ENCODE measurements at regions not wholly inside any gene's neighbourhood (a gene's known extent, or its start where the extent isn't known, plus 50 kb on each side); places are given as distances from the start of the nearest gene placed in this dataset.
"Not testable (repeated sequence)": the region's sequence is repeated elsewhere in the genome, so short reads cannot be mapped to it uniquely, and the experiment has no call there.

DNA sequence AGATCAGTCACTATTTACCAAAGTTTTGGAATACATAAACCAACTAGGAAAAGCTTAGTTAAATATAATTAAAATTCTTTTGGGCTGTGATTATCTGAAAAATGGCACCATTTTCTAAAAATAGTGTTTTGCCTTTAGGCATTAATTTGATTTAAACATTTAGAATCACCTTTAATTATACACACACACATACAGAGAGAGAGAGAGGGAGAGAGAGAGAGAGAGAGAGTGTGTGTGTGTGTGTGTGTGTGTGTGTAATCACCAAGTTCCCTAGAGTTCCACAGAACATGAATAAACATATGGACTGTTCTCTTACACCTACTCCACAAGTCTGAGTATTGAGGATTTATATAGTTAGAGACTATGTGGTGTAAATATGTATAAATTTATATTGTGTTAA, 141.2 kb upstream of the ATXN1 start:
- no peak for DNase-seq

DNA sequence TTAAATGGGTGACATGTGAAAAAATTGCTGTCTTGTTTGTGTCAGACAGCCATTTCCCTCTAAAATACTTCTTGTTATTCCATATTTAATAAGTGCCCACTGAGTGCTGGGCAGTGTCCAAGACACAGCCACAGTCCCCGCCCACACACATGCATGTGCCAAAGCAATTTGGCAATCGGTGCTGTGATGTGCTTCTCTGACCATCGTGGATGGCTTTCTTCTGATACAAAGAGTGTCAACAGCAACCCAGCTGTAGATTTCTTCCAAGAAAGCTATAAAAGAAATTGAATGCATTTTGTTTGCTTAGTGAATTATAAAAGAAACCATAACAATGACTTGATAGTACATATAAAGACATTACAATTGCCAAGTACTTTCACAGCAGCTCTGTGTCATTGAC, 140.5 kb upstream of the ATXN1 start:
- DNase-seq, result no peak

DNA sequence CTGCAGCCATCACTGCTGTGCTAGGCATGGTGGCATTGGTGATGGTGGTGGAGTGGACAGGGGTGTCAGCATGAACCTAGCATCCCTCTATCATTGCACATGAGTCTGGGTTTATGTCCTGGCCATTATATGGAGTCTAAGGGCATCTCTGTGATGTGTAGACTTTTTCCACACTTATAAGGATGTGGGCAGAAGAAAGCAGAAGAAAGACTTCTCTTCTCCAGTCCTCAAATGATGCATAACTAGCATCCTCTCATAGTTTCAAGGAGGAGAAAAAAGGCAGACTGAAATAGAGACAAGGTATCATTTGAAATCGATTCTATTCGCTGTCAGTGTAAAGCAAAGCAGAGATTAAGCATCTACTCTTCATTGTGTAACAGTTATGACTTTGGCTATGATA, 140.0 kb upstream of the ATXN1 start:
- DNase-seq, result no peak

DNA sequence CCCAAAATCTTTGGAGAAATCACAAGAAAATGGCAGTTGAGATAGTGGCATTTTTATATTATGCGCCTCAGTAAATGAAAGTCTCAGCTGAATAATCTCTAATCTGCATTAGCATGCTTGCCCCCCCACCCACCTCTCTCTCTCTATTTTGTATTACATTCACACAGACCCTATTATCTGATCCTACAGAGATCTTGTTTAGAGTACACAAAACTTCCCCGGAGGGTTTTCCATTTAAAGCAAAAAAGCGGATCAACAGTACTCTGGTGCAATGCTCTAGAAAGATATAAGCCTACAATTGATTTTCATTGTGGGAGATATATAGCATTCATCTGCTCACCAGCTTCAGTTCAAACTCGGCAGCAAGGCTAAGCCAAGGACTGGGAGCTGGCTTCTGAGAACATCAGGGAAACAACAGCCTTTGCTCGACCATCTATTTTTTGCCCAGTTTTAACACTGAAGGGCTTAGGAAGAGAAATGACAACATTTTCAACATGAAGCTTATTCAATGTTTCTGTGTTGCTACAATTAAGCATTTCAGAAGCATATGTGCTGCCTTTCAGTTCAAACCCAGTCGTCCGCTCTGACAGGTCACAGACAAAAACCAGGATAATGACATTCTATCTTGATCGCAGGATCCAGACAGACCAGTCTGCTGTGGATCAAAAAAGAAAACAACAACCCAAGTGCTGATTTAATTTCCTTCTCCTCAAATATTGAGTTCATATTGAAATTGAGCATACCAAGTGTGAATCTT, 137.6 kb upstream of the ATXN1 start:
- no peak for DNase-seq

DNA sequence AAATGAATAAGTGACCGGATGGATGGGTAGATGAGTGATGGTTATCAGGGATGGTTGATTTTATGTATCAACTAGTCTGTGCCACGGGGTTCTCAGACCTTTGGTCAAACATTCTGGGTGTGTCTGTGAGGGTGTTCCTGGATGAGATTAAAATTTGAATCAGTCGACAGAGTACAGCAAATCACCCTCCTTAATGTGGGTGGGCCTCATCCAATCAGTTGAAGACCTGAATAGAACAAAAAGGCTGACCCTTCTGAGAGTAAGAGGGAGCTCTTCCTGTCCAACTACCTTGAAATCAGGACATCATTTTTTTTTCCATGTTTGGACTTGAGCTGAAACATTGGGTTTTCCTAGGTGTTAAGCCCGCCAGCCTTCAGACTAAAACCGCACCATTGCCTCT, 136.4 kb upstream of the ATXN1 start:
- DNase-seq, result no peak

DNA sequence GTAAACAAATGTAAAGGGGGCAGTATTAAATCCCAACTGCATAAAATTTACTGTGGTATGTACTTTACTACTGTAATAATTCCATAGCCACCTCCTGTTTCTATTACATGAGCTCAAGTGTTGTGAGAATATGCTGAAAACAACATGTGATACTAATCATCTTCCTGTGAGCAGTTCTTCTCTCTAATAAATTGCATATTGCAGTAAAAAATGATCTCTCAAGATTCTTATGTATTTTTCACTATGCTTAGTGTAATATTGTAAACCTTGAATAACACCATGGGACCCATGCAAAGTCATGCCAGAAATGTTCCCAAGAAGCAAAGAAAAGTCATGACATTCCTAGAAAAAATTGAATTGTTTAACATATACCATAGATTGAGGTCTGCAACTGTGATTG, 133.0 kb upstream of the ATXN1 start:
- DNase-seq, result no peak

DNA sequence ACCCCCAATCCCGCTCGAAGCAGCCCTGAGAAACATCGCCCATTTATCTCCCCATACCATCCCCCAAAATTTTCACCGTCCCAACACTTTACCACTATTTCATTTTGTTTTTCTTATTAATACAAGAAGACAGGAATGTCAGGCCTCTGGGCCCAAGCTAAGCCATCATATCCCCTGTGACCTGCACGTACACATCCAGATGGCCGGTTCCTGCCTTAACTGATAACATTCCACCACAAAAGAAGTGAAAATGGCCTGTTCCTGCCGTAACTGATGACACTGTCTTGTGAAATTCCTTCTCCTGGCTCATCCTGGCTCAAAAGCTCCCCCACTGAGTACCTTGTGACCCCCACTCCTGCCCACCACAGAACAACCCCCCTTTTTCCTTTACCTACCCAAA, 129.8 kb upstream of the ATXN1 start:
- DNase-seq, result not testable (repeated sequence)

DNA sequence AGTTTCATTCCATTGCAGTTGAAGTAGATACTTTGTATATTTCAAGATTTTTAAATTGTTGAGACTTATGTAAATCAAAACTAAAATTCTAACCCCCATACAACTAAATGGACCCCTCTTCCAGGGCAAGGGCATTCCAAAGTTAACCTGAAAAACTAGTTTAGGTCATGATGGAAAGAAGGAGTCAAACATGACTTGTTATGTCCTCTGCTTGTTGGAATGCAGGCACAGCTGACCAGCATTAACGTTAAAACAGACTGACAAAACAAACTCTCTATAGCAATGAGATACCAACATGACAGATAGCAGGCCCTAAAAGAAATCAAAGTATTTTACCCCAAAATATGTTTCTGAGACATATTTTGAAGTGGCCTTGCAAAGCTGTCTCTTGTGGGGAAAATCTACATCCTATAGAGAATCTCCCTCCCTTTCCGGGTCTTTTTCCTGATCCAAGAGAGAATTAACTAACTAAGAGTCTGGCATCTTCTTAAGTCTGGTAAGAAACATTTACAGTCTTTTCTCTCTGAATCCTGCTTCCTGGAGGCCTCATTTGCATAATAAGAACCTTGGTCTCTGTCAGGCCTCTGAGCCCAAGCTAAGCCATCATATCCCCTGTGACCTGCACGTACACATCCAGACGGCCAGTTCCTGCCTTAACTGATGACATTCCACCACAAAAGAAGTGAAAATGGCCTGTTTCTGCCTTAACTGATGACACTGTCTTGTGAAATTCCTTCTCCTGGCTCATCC, 124.3 kb upstream of the ATXN1 start:
- DNase-seq, result no peak

DNA sequence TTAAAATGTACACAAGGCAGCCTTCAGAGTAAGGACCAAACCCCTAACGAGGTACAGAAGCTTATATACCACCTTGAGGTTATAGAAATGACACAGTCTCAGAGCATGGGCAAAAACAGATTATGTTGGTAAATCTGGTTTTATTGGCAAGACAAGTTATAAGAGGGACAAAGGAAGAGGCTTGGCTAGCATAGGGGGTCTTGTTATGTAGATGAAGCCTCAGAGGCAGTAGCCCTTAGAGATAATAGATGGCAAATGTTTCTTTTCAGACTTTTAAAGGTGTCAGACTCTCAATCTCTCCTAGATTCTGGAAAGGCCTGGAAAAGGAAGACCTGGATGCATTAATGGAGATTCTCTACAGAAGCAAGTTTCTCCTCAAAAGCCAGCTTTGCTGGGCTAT, 123.3 kb upstream of the ATXN1 start:
- DNase-seq, result no peak

DNA sequence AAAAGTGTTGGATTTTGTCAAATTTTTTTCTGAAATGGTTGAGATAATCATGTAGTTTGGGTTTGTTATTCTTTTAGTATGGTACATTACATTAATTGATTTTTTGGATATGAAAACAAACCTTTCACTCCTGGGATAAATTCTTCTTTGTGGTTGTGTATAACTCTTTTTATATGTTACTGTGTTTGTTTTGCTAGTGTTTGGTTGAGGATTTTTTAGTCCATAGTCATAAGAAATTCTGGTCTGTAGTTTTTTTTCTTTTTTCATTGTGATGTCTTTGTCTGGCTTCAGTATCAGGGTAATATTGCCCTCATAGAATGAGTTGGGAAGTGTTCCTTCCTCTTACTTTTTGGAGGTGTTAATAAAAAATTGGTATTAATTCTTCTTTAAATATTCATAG, 122.2 kb upstream of the ATXN1 start:
- DNase-seq, result no peak

DNA sequence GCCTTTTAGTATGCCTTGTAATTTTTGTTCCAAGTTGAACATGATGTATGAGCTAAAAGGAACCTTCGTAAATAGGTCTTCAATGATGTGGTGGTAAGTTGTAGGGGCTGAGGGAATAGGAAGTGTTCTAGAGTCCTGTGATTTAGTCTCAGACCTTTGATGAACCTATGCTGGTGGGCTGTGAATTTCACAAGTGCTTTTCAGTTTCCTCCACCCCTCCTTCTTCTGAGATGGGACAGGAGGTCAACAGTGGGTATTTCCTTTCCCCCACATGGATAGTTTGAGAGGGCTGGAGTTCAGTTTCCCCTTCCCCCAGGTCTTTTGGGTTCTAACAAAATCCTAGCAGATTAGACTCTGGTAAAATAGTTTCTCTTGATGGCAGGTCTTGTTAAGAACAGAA, 121.0 kb upstream of the ATXN1 start:
- DNase-seq, result no peak

DNA sequence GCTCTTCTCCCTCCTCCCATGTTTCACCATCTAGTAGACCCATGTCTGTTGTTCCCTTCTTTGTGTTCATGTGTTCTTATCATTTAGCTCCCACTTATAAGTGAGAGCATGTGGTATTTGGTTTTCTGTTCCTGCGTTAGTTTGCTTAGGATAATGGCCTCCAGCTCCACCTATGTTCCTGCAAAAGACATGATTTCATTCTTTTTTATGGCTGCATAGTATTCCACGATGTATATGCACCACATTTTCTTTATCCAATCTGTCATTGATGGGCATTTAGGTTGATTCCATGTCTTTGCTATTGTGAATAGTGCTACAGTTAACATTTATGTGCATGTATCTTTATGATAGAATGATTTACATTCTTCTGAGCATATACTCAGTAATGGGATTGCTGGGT, 115.6 kb upstream of the ATXN1 start:
- DNase-seq, result not testable (repeated sequence)

DNA sequence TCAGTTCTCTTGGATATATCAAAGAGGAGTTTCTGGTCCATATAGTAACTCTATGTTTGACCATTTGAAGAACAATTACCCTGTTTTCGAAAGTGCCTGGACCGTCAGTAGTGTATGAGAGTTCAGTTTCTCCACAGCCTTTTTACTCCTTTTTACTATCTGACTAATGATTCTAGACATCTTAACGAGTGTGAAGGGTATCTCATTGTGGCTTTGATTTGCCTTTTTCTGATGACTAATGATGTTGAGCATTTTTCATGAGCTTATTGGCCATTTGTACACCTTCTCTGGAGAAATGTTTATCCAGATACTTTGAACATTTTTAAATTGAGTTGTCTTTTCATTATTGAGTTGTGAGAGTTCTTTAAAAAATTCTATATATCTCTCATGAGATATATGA, 114.9 kb upstream of the ATXN1 start:
- DNase-seq, result no peak

DNA sequence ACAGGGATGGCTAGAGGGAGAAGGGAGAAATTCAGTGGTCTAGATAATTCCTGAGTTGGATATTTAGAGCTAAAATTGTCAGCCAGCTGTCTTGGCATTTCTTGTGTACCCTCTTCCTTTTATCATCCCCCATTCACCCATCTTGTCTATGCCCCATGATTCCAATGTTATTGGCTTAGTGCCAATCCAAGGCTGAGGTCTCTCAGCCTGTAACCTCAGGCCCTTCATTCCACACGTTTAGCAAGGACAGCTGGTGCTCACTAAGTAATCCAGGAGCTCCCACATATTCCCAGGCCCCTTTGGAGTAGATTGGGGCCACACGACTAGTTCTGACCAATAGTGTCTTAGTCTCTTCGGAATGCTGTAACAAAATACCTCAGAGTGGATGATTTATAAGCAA, 112.4 kb upstream of the ATXN1 start:
- no peak for DNase-seq

DNA sequence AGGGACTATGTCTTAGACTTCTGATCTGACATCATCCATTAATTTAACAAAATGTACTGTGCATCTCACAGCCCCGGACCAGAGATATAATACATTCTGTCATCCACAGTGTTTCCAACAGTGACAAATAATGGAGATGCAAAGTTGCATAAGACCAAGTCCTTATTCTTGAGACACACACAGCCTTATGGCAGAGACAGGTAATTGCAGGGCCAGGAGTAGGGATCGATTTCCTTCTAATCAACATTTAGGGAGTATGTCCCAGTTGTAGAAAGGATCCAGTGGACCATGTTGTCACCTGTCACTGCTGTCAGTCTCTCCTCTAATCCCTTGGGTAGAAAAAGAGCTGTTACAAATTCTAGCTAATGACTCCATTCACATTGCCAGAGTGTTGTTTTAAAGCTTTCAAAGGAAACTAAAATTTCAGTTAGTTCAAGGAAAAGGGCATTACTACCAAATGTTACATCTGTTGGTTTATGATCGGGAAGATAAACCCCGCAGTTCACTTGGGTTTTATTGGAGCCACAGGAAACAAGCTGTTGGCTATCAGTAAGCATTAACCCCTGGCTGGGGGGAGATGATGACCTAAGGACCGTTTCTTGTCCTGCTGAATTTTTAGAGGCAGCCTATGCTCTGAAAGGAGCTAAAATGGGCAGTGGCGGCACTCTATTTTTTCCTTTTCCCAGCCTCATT, 111.4 kb upstream of the ATXN1 start:
- DNase-seq, result no peak

DNA sequence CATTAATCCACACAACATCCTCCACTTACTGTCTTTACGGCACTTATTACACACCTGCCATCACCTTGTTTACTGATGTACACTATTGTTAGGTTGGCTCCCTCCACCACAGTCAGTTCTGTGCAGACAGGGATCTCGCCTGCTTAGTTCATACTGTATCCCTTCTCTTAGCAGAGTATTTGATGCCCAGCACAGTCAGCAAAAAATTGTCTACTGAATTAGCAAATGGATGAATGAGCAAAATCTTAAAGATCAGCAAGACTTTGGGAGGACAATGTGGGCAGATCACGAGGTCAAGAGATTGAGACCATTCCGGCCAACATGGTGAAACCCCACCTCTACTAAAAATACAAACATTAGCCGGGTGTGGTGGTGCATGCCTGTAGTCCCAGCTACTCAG, 109.8 kb upstream of the ATXN1 start:
- DNase-seq, result no peak

DNA sequence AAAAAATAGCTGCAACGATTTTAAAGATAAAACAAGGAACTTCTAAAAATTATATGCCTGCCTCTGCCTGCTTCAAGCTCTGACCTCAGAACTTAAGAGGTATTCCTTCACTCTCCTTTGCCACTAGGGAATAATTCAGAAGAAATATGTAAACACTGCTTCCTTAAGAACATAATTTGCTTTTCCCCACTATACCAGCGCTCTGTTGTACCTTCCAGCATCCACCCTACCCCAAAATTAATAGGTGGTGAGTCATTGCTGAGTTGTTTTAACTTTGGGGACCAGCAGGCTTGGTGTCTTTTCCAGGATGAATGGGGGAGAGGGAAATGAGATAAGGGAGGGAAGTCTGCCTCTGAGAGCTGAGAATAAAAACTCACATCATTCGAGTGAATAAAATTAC, 107.7 kb upstream of the ATXN1 start:
- no peak for DNase-seq

DNA sequence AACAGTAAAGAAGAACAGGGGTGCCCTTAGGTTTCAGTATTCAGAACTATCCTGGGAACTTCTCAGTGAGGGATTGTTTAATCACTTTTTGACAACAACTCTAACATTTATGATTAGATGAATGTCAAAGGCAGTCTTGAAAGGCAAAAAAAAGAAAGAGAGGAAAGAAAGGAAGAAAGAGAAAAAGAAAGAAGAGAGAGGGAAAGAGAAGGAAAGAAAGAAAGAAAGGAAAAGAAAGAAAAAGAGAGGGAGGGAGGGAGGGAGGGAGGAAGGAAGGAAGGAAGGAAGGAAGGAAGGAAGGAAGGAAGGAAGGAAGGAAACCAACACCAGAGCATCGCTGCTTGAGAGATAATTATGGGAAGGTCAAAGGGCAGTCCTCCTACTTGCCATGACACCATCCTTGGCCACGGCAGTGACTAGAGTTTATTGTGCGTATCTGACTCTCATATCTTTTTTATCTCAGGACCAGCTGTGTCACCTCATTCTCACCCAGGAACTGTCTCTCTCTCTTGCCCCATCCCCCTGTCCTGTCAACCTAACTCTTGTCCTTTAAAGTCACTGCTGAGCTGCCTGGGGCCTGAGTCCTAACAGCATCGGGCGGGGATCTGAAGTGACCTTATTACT, 96.8 kb upstream of the ATXN1 start:
- DNase-seq, result no peak

DNA sequence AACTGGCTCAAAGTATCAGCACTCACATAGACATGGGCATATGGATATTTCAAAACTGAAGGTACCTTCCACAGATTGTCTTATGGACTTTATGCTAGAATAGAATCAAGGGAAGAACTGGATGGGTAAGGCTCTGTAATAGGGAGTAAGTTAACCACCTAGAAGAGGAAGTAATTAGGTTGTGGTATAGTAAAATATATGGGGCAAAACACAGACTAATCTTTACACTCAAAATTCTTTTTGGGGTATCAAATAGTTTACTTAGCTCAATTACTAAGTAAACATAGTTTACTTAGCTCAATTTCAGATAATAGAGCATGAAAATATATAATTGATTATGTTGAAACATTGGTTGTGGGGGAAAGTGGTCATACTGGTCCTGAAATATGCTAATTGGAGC, 94.2 kb upstream of the ATXN1 start:
- no peak for DNase-seq

DNA sequence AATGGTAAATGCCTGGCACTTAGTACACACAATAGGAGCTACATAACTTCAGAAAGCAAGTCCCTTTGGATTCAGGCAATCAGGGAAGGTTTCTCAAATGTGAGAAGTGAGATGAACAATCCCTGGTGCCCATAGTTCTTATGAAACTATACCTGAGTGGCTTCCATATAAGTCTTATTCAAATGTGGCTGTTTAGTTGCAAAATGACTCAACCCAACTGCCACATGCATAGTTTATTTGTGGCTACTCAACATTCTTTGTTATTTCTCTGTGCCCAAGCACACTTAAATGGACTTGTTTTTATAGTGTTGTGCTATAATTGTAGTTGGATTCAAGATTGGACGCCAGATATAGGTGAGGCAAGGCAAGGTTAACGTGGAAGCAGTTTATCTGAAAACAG, 93.7 kb upstream of the ATXN1 start:
- DNase-seq, result no peak

DNA sequence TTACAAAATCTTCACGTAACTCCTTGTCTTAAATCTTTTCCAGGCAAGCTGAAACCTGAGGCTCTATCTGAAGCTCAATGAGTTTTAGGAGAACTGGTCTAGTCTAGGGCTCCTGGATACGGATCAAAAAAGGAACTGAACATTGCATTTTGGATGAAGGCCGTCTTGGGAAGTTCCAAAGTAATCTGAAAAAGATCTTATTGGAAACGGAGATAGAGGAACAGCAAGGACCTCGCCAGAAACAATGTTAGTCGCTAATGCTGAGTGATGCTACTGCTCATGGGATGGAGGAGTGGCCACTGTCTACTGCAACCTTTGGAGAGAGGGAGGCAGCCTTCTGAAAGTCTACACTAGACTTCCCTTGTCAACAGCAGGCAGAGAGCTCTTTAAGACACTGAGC, 91.4 kb upstream of the ATXN1 start:
- DNase-seq, result no peak

DNA sequence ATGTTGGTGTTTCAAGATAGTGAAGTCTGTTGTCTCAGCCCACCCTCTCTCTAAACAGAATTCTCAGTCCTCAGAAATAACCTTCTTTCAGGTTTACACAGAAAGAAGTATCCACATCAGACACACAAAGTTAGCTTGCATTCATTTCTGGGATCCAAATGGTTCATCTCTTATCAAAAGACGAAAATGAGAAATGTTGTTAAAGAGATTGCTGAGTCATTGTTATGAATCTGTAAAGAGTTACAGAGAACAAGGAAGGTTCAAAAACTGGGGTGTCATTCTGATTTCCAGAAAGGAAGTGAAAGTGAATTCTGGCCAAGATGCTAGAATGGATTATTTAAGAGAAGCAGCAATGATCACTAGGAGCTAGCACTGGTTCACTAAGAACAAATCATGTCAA, 90.5 kb upstream of the ATXN1 start:
- no peak for DNase-seq

DNA sequence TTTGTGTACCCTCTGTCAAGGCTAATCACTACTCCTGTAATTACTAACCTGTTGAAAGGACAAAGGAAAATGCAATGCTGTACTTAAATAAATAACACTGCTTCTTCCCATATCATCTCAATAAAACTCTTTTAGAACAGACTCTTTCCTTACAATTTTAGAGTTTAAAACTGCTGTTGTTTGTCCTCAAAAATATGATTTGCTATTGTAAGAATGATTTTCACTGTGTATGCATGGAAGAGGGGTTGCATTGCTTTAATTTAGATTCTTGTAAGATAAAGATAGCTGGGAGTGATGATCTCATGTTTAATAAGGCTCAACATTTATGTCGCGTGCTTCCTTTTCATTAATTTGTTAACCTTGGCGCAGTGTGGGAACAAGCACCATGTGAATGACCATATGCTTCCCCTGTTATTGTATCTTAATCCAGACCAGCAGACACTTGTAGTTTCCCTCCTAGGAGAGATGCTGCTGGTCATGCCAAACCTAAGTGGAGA, 89.8 kb upstream of the ATXN1 start:
- DNase-seq, result no peak

DNA sequence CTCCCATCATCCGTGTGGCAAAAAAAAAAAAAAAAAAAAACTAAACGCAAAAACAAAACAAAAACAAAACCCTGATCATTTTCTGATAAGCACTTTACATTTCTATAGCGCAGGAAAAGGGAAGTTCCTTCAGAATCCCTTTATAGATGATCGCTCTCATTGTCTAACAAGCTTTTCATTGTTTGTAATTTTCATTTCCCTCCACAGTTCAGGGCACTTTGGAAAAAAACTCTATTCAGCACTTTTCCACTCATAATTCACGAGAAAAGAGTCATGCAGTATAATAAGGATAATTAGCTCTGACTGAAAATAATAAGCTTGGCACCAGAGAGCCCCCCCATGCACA, 89.4 kb upstream of the ATXN1 start:
- DNase-seq, result no peak

Data from NCI-H187 (cell line).